ENCODE measurements at regions not wholly inside any gene's neighbourhood (a gene's known extent, or its start where the extent isn't known, plus 50 kb on each side); places are given as distances from the start of the nearest gene placed in this dataset.

GRCh38 chr2:12419803-12420202 is 296.9 kb upstream of the TRIB2 start:
- TF ChIP-seq POLR2A (IDR thresholded peaks at IDR 0.05): no peak
- TF ChIP-seq CTCF (IDR thresholded peaks at IDR 0.05): no peak
